ENCODE measurements at regions not wholly inside any gene's neighbourhood (a gene's known extent, or its start where the extent isn't known, plus 50 kb on each side); places are given as distances from the start of the nearest gene placed in this dataset.

- DNase-seq (ENCODE audit: low read depth) = no peak
These were observed 80.0 kb downstream of the NREP start for GRCh38 chr5:111676926-111677415.

GRCh38 chr5:111676466-111676865 is 80.5 kb downstream of the NREP start:
- no peak for DNase-seq (ENCODE audit: low read depth)

GRCh38 chr5:111675201-111675934 is 81.6 kb downstream of the NREP start:
- no peak for DNase-seq (ENCODE audit: low read depth)

GRCh38 chr5:111673891-111674626 is 82.9 kb downstream of the NREP start:
- no peak for DNase-seq (ENCODE audit: low read depth)

GRCh38 chr5:111672099-111672498 is 84.9 kb downstream of the NREP start:
- no peak for DNase-seq (ENCODE audit: low read depth)

GRCh38 chr5:111670826-111671492 is 86.0 kb downstream of the NREP start:
- no peak for DNase-seq (ENCODE audit: low read depth)

- no peak for DNase-seq (ENCODE audit: low read depth)
These were observed 88.2 kb downstream of the NREP start for GRCh38 chr5:111668477-111669414.

- no peak for DNase-seq (ENCODE audit: low read depth)
These were observed 89.8 kb downstream of the NREP start for GRCh38 chr5:111667128-111667736.

GRCh38 chr5:111656580-111656979 is 100.4 kb downstream of the NREP start:
- DNase-seq (ENCODE audit: low read depth) = no peak

- no peak for DNase-seq (ENCODE audit: low read depth)
These were observed 101.6 kb downstream of the NREP start for GRCh38 chr5:111655169-111655924.

GRCh38 chr5:111653408-111653807 is 103.6 kb downstream of the NREP start:
- no peak for DNase-seq (ENCODE audit: low read depth)

- DNase-seq (ENCODE audit: low read depth) = no peak
These were observed 107.5 kb downstream of the NREP start for GRCh38 chr5:111649516-111649915.

GRCh38 chr5:111645303-111645838 is 111.6 kb downstream of the NREP start:
- DNase-seq (ENCODE audit: low read depth) = no peak

GRCh38 chr5:111643499-111643898 is 113.5 kb downstream of the NREP start:
- no peak for DNase-seq (ENCODE audit: low read depth)

- DNase-seq (ENCODE audit: low read depth) = no peak
These were observed 115.3 kb downstream of the NREP start for GRCh38 chr5:111641533-111642233.

GRCh38 chr5:111639912-111640311 is 117.1 kb downstream of the NREP start:
- no peak for DNase-seq (ENCODE audit: low read depth)

GRCh38 chr5:111636736-111637135 is 120.3 kb downstream of the NREP start:
- DNase-seq (ENCODE audit: low read depth) = no peak

GRCh38 chr5:111635916-111636570 is 121.0 kb downstream of the NREP start:
- DNase-seq (ENCODE audit: low read depth) = no peak
